ENCODE measurements at regions not wholly inside any gene's neighbourhood (a gene's known extent, or its start where the extent isn't known, plus 50 kb on each side); places are given as distances from the start of the nearest gene placed in this dataset.

DNA sequence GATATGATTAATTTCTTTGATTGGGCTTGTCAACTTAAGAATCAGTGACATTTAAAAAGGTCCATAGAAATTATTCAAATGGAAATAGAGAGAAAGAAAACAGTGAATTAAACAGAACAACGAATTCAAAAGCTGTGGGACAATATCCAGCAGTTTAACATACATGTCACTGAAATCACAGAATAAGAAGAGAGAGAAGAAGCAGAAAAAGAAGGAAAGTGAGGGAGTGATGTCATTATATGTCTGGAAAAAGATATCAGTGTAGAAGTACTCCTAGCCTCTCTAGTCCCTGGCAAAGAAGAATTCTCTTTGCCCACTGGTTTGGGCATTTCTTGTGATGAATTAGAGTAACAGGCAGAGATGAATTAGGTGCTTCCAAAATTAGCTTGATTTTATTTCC is 109.2 kb upstream of the ABCA1 start:
- no peak overlapping the region for H3K4me3 Mint-ChIP-seq (ENCODE audit: low read depth, unreplicated experiment)

GRCh38 chr9:105038051-105038450 is 110.1 kb upstream of the ABCA1 start:
- no peak for DNase-seq
- Mint-ChIP-seq H3K27ac (ENCODE audit: unreplicated experiment) (no peak overlapping the region), H3K4me3 (ENCODE audit: low read depth, unreplicated experiment) (no peak overlapping the region), H3K4me1 (ENCODE audit: low read depth, unreplicated experiment) (peaks cover 21% of the 10 kb centered on the region), H3K27me3 (ENCODE audit: unreplicated experiment) (no peaks in the 10 kb centered on the region), H3K36me3 (ENCODE audit: insufficient read depth, unreplicated experiment) (no peaks in the 10 kb centered on the region), H3K9me3 (ENCODE audit: low read depth, unreplicated experiment) (peaks cover 9% of the 10 kb centered on the region)
- intact Hi-C loops (cut with micrococcal nuclease; ENCODE audit: unreplicated experiment) = no loop called here
- CTCF ChIA-PET = no interaction called here
- no TSS peak for BruUV-seq (replicated peaks)
- TF ChIP-seq, protein P1, sequence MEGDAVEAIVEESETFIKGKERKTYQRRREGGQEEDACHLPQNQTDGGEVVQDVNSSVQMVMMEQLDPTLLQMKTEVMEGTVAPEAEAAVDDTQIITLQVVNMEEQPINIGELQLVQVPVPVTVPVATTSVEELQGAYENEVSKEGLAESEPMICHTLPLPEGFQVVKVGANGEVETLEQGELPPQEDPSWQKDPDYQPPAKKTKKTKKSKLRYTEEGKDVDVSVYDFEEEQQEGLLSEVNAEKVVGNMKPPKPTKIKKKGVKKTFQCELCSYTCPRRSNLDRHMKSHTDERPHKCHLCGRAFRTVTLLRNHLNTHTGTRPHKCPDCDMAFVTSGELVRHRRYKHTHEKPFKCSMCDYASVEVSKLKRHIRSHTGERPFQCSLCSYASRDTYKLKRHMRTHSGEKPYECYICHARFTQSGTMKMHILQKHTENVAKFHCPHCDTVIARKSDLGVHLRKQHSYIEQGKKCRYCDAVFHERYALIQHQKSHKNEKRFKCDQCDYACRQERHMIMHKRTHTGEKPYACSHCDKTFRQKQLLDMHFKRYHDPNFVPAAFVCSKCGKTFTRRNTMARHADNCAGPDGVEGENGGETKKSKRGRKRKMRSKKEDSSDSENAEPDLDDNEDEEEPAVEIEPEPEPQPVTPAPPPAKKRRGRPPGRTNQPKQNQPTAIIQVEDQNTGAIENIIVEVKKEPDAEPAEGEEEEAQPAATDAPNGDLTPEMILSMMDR (IDR thresholded peaks at IDR 0.05; ENCODE audit: unreplicated experiment) = no peak

More for the DNA sequence above, 109.2 kb upstream of the ABCA1 start:
- TF ChIP-seq, protein P1 (IDR thresholded peaks at IDR 0.05; ENCODE audit: unreplicated experiment) = no peak
- H3K27ac Mint-ChIP-seq (ENCODE audit: unreplicated experiment) = no peak overlapping the region
- no peaks in the 10 kb centered on the region for H3K27me3 Mint-ChIP-seq (ENCODE audit: unreplicated experiment)
- H3K9me3 Mint-ChIP-seq (ENCODE audit: low read depth, unreplicated experiment) = peaks cover 9% of the 10 kb centered on the region
- H3K36me3 Mint-ChIP-seq (ENCODE audit: insufficient read depth, unreplicated experiment) = no peaks in the 10 kb centered on the region
- no TSS peak for BruUV-seq (replicated peaks)
- DNase-seq = no peak
- CTCF ChIA-PET = no interaction called here
- peaks cover 21% of the 10 kb centered on the region for H3K4me1 Mint-ChIP-seq (ENCODE audit: low read depth, unreplicated experiment)
- intact Hi-C loops (cut with micrococcal nuclease; ENCODE audit: unreplicated experiment) = no loop called here

- peaks cover 21% of the 10 kb centered on the region for H3K4me1 Mint-ChIP-seq (ENCODE audit: low read depth, unreplicated experiment)
- no peak overlapping the region for H3K4me3 Mint-ChIP-seq (ENCODE audit: low read depth, unreplicated experiment)
- DNase-seq = no peak
- BruUV-seq (replicated peaks) = no TSS peak
- no peaks in the 10 kb centered on the region for H3K27me3 Mint-ChIP-seq (ENCODE audit: unreplicated experiment)
- CTCF ChIA-PET = no interaction called here
- H3K9me3 Mint-ChIP-seq (ENCODE audit: low read depth, unreplicated experiment) = peaks cover 9% of the 10 kb centered on the region
- TF ChIP-seq, protein P1 (IDR thresholded peaks at IDR 0.05; ENCODE audit: unreplicated experiment) = no peak
- intact Hi-C loops (cut with micrococcal nuclease; ENCODE audit: unreplicated experiment) = no loop called here
- H3K27ac Mint-ChIP-seq (ENCODE audit: unreplicated experiment) = no peak overlapping the region
- H3K36me3 Mint-ChIP-seq (ENCODE audit: insufficient read depth, unreplicated experiment) = no peaks in the 10 kb centered on the region
Observed at GRCh38 chr9:105039175-105039799, 111.3 kb upstream of the ABCA1 start.

DNA sequence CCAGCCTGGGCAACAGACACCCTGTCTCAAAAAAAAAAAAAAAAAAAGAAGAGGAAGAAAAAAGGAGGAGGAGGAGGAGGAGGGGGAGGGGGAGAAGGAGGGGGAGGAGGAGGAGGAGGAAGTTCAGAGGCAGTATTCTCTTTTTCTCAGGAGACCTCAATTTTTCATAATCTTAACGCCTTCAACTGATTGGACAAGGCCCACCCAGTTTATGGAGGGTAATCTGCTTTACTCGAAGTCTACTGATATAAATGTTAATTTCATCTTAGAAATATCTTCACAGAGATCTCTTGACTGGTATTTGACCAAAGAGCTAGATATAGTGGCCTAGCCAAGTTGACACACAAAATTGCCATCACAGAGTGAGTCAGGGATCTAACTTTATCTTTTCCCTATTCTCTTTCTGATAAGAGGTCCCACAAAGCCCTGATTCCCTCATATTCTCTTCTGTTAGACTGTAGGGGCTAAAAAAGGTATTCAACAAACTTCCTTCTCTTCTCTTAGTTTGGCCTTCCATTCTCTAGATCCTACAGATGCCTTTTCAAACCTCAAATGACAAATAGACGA is 115.5 kb upstream of the ABCA1 start:
- Mint-ChIP-seq H3K9me3 (ENCODE audit: low read depth, unreplicated experiment) (no peaks in the 10 kb centered on the region), H3K36me3 (ENCODE audit: insufficient read depth, unreplicated experiment) (no peaks in the 10 kb centered on the region), H3K27ac (ENCODE audit: unreplicated experiment) (no peak overlapping the region), H3K4me3 (ENCODE audit: low read depth, unreplicated experiment) (no peak overlapping the region), H3K27me3 (ENCODE audit: unreplicated experiment) (no peaks in the 10 kb centered on the region), H3K4me1 (ENCODE audit: low read depth, unreplicated experiment) (peaks cover 12% of the 10 kb centered on the region)
- TF ChIP-seq, protein P1 (IDR thresholded peaks at IDR 0.05; ENCODE audit: unreplicated experiment) = no peak
- DNase-seq = no peak
- CTCF ChIA-PET = no interaction called here
- BruUV-seq (replicated peaks) = no TSS peak
- intact Hi-C loops (cut with micrococcal nuclease; ENCODE audit: unreplicated experiment) = no loop called here
